GM19467 (cell line): ENCODE measurements at regions not wholly inside any gene's neighbourhood (a gene's known extent, or its start where the extent isn't known, plus 50 kb on each side); places are given as distances from the start of the nearest gene placed in this dataset.

ENCODE experiments used
- ATAC-seq: cut with Tn5 transposase; IDR thresholded peaks from one replicate; pipeline ENCODE4 v1.9.1; 2021; ENCODE audit warnings: mild to moderate bottlenecking, moderate library complexity; ENCODE audit not compliant: unreplicated experiment

- no peak for ATAC-seq
These were observed 105.8 kb upstream of the MYCN start for GRCh38 chr2:15834381-15835031.

DNA sequence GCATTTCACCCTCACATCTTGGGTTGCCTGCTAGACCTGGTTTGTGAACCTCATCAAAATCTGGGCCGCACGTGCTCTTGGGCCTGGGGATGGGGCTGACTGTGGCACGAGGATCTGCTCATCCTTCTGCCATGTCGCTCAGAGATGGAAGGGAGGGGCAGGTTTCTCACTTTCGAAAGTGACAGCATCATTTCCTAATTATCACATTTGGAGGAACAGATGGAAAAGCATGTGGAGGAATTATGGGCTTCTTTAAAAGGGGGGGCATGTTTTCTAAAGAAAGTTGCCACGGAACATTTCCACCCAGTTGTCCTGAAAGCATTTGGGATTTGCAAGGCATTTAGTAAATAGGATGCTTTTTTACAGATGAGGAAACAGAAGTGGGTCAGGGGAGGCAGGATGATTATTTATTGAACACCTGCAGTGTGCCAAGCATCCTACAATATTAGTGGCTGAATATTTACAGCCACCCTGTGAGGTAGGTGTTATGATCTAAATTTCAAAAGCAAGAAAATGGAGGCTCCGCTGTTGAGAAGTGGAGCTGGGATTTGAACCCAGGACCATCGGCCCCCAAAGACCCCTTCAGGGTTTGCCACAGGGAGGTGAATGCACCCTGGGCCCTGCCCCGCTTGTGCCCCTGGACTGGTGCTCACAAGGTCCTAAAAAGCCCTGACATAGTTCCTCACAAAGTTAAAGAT is 104.2 kb upstream of the MYCN start:
- ATAC-seq: no peak

- no peak for ATAC-seq
These were observed 103.4 kb upstream of the MYCN start for GRCh38 chr2:15836689-15837610.

DNA sequence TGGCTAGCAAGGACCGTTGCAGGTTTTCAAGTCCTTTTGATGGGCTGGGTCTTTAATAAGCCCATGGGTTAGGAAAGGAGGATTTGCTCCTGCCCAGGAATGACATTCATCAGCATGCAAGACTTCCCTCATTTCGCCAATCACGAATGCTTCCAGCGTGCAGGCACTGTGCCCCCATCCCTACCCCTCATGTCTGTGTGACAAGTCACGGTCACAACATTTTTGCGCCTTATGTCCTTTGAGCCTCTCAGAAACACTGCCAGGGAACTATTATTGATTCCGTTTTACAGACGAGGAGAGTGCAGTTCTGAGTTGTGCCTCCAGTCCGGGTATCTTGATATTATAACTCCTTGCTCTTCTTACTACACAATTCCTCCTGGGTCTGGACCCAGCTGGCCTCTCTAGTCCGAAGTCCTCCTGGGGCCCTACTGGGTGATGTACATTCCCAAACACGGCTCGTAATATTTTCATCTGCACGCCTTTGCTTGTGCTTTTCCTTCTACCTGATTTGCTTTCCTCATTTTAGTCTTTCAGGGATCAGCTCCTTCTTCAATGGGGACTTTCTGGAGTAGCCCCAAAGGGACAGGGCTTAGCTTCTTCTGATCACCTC is 101.8 kb upstream of the MYCN start:
- no peak for ATAC-seq

DNA sequence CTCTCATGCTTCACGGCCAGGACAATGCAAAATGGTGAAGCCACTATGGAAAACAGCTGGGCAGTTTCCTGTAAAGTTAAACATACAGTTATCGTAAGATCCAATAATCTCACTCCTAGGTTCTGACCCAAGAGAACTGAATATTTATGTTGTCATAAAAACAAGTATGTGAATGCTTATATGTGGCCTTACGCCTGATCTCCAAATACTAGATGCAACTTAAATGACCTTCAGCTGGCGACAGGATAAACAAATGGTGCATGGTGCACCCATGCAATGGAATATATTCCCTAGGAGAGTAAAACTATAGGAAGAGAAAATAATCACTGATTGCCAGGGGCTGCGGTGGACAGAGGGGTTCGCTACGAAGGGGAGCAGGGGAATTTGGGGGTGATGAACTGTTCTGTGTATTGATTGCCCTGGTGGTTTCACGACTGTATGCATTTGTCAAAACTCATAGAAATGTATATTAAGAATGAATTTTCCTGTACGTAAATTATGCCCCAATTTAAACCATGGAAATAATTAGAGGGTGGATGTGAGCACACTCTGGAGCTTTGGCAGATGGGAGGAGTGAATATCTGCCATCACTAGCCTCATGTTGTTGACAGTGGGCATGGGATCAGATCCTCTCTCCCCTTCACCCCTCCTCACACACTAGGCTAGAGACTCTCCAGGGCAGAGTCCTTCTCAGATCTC is 100.8 kb upstream of the MYCN start:
- no peak for ATAC-seq

- no peak for ATAC-seq
These were observed 100.2 kb upstream of the MYCN start for GRCh38 chr2:15840148-15840547.

DNA sequence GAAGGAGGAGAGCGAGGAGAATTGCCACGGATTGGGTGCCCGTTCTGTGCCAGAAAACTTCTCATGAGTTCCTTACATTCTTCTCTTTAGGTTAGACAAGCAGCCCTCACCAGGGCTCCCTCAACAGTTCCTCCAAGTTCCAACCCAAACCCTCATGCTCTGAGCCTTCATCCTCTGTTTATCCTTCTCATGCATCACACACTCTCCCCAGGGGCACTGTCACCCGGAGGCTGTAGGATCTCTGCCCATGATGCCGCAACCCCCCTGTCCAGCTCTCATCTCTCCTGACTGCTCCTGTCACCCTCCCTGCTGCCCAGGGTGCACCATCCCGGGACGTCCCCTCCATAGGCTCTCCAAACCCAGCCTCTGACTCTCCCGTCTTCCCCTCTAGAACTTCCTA is 99.4 kb upstream of the MYCN start:
- ATAC-seq: no peak

- no peak for ATAC-seq
These were observed 98.4 kb upstream of the MYCN start for GRCh38 chr2:15841776-15842560.

GRCh38 chr2:15842758-15843666 is 97.3 kb upstream of the MYCN start:
- ATAC-seq: no peak

DNA sequence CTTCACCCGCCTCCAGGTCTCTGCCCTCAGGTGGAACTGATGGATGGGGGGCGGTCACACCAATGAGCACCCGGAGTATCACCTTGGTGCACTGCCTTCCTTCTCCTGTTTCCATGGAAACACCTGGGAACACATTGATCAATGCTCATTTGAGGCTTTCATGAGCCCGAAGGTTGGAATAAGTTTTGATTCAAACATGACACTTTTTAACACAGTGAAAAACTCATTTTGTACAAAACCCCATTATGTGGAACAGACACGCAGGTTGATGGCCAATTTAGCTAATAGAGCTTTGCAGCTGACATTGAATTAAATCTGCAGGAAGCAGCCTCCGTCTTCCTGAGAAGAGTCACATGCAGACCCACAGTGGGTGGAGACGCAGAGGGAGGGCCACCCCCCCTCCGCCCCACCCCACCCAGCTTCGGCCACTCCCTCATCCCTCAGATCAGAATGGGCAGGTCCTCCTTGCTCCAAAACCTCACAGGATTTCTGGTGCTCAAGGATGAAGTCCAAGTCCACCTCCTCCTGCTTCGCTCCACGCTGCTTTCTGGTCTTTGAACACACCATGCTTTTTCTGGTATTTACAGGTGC is 96.0 kb upstream of the MYCN start:
- ATAC-seq: no peak

DNA sequence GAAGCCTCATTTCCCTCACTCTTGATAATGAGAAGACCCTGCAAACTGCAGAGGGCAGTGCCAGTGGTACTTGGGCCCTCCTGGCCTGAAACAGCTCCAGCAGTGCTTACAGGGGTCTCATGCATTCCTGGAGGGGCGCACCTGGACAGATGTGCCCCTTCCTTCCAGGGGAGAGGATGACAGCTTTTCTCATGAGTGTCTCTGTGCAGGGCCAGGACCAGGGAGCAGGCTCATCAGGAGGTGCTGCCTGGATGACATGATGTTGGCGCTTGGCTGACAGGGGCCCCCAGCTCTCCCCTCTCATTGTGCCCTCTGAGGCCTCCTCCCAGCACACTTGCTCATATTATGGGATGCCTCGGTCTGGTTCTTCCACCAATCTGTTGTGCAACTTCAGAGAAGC is 95.1 kb upstream of the MYCN start:
- no peak for ATAC-seq

DNA sequence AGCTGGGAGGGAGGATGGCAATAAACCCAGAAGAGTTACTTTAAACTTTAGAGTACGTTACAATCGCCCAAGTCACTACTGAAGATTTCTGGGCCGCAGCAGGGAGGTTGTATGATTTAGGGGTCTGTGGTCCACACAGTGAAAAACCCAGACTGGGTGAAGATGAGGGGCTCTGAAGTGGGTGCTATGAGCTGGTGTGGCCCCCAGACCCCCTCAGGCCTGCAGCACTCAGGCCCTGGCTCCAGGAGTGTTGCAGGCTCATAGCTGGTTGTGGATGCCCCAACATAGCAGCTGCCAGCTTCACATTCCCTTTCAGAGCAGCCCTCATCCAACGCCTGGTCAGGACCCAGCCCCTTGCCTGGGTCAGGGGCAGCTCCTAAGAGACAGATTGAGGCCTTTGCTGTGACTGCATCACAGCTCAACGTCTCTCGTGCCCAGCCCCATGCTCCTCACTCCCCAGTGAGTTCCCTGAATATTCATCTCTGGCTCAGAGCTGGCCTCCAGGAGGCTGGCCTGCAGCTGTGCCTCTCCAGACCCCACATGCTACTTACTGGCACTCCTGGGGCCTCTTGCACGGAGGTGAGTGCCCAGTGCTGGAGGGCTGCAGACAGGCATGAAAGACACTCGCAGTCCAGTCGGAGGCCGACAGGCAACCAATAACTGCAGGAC is 94.5 kb upstream of the MYCN start:
- ATAC-seq: no peak

DNA sequence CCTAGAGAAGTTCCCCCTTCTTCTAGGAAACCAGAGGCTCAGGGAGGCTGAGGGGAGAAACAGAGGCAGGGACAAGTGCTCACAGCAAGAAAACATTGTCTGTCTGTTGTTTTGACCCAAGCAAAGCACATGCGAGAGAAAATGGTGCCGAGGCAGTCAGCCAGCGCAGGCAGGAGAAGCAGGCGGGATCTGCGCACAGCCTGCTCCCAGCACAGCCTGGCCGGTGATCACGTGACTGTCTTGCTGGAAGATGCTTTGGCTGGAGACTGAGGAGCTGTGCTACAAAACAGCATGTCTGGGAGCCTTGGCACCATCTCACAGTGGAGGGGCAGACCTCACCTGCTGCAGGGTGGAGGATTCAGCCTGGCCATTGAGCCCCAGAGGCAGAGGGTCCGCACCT is 93.7 kb upstream of the MYCN start:
- no peak for ATAC-seq

GRCh38 chr2:15850534-15850933 is 89.8 kb upstream of the MYCN start:
- no peak for ATAC-seq

- no peak for ATAC-seq
These were observed 89.2 kb upstream of the MYCN start for GRCh38 chr2:15851076-15851693.

DNA sequence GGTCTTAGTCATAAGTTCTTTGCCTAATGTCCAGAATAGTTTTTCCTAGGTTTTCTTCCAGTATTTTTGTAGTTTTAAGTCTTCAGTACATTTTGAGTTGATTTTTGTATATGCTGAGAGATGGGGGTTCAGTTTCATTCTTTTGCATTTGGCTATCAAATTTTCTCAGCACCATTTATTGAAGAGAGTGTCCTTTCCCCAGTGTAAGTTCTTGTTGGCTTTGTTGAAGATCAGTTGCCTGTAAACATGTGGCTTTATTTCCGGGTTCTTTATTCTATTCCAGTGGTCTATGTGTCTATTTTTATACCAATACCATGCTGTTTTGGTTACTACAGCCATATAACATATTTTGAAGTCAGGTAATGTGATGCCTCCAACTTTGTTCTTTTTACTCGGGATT is 87.5 kb upstream of the MYCN start:
- ATAC-seq: no peak

GRCh38 chr2:15853903-15854302 is 86.4 kb upstream of the MYCN start:
- no peak for ATAC-seq
